GM12878 (cell line): ENCODE measurements at regions not wholly inside any gene's neighbourhood (a gene's known extent, or its start where the extent isn't known, plus 50 kb on each side); places are given as distances from the start of the nearest gene placed in this dataset.

Experiments
- BHLHE40 ChIP-seq, 2 experiments: fragments of 450-650 bp in 1 of 2; IDR thresholded peaks; 2 replicates each; pipeline ENCODE4 v1.6.1; 2011 to 2017; ENCODE audit warnings: low read depth in 2 of 2, borderline replicate concordance in 1 of 2, improper control_type of control experiment in 1 of 2, low read length in 1 of 2, mild to moderate bottlenecking in 1 of 2
- CTCF ChIP-seq, 3 experiments: IDR thresholded peaks in 2 of 3; conservative IDR thresholded peaks in 1 of 3; 2 replicates each; pipeline ENCODE4 v1.5.1; 2011; ENCODE audit warnings: low read depth in 3 of 3, low read length in 3 of 3, mild to moderate bottlenecking in 3 of 3, control low read depth in 2 of 3, moderate library complexity in 2 of 3, inconsistent platforms in 1 of 3, mixed read lengths in 1 of 3; ENCODE audit not compliant: control insufficient read depth in 2 of 3, insufficient read depth in 1 of 3; ENCODE audit errors: extremely low read depth in 1 of 3
- DPF2 ChIP-seq: fragments of 450-650 bp; IDR thresholded peaks from 2 replicates; pipeline ENCODE4 v1.6.1; 2017; ENCODE audit warnings: mild to moderate bottlenecking
- MXI1 ChIP-seq: fragments of 150-350 bp; IDR thresholded peaks from 2 replicates; pipeline ENCODE4 v1.6.1; 2011; ENCODE audit warnings: low read depth, mild to moderate bottlenecking, inconsistent platforms, low read length, improper control_type of control experiment
- PKNOX1 ChIP-seq: fragments of 450-650 bp; IDR thresholded peaks from 2 replicates; pipeline ENCODE4 v1.6.1; 2016; ENCODE audit warnings: mild to moderate bottlenecking
- POLR2A ChIP-seq: IDR thresholded peaks from 2 replicates; pipeline ENCODE4 v1.6.1; 2011; ENCODE audit warnings: low read depth, mild to moderate bottlenecking, low read length
- RB1 ChIP-seq: fragments of 450-650 bp; formaldehyde crosslinking; IDR thresholded peaks from 2 replicates; pipeline ENCODE4 v1.6.1; 2017; ENCODE audit warnings: mild to moderate bottlenecking, borderline replicate concordance
- REST ChIP-seq: IDR thresholded peaks from 2 replicates; pipeline ENCODE4 v1.6.1; 2012; ENCODE audit warnings: mild to moderate bottlenecking, low read depth, low read length
- RFX5 ChIP-seq: IDR thresholded peaks from 2 replicates; pipeline ENCODE4 v1.6.1; 2011; ENCODE audit warnings: low read depth, low read length, improper control_type of control experiment
- SUZ12 ChIP-seq: fragments of 200-600 bp; sonication (generic); IDR thresholded peaks from one replicate; pipeline ENCODE4 v1.6.1; 2018; ENCODE audit warnings: antibody characterized with exemption, mild to moderate bottlenecking; ENCODE audit not compliant: unreplicated experiment
- ZBTB40 ChIP-seq: fragments of 450-650 bp; IDR thresholded peaks from 2 replicates; pipeline ENCODE4 v1.6.1; 2016; ENCODE audit warnings: mild to moderate bottlenecking, moderate library complexity, borderline replicate concordance
- ZNF274 ChIP-seq: IDR thresholded peaks from one replicate; pipeline ENCODE4 v1.8.0; 2011; ENCODE audit not compliant: insufficient read length, insufficient read depth
- ZNF384 ChIP-seq: IDR thresholded peaks from 2 replicates; pipeline ENCODE4 v1.6.1; 2012; ENCODE audit warnings: low read depth, mild to moderate bottlenecking, low read length, improper control_type of control experiment, borderline replicate concordance
- ZZZ3 ChIP-seq: IDR thresholded peaks from 2 replicates; pipeline ENCODE4 v1.6.1; 2011; ENCODE audit warnings: low read depth; ENCODE audit not compliant: control insufficient read depth, insufficient read length

GRCh38 chr1:239590556-239590955 lies 204.2 kb downstream of the CHRM3 start:
- TF ChIP-seq POLR2A, result no peak
- no peak for TF ChIP-seq CTCF (IDR thresholded peaks at IDR 0.05 in 2 of 3, conservative IDR thresholded peaks at IDR 0.05 in 1 of 3; ENCODE audit: control insufficient read depth in 2 of 3, extremely low read depth in 1 of 3, insufficient read depth in 1 of 3, low read depth in 3 of 3, low read length in 3 of 3)
- no peak for TF ChIP-seq BHLHE40 (IDR thresholded peaks at IDR 0.05; ENCODE audit: borderline replicate concordance in 1 of 2, low read depth in 2 of 2, low read length in 1 of 2)
- no peak for TF ChIP-seq RB1
- TF ChIP-seq REST, result no peak
- TF ChIP-seq RFX5, result no peak
- no peak for TF ChIP-seq ZNF274
- TF ChIP-seq ZNF384, result no peak
- TF ChIP-seq SUZ12, result no peak
- TF ChIP-seq PKNOX1, result no peak
- no peak for TF ChIP-seq ZZZ3
- no peak for TF ChIP-seq MXI1
- TF ChIP-seq DPF2, result no peak
- no peak for TF ChIP-seq ZBTB40
